ENCODE measurements at regions not wholly inside any gene's neighbourhood (a gene's known extent, or its start where the extent isn't known, plus 50 kb on each side); places are given as distances from the start of the nearest gene placed in this dataset.

DNA sequence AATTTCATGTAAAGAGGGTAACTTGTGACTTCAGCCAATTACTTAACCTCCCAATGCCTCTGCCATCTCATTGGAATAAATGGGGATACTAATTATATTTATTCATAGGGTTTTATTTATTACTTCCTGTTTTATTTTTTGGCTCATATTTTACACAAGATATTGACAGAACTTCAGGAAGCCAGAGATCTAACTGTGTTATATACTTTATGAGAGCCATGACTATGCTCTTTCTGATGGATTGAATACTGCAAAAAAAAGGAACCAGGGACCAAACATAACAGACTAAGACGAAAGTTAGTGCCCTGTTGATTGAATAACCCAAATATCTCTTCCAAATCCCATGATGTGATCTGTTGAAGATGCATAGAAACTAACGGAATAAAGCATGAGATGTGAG lies 243.3 kb upstream of the STARD13 start:
- Histone ChIP-seq H3K4me3 (ENCODE audit: low read depth in 1 of 5, low read length in 5 of 5) (no peak overlapping the region), H3K36me3 (ENCODE audit: control insufficient read depth in 5 of 5, insufficient read depth in 5 of 5, low read length in 5 of 5) (no peaks in the 10 kb centered on the region), H3K4me1 (ENCODE audit: control insufficient read depth in 5 of 5, insufficient read depth in 5 of 5, low read length in 5 of 5) (peaks cover 0 to 7% (median 0%) of the 10 kb centered on the region in 5 donors), H3K27me3 (ENCODE audit: control insufficient read depth in 5 of 5, insufficient read depth in 4 of 5, low read length in 5 of 5) (no peaks in the 10 kb centered on the region), H3K27ac (ENCODE audit: low read depth, low read length) (no peak overlapping the region), H3K9ac (ENCODE audit: low read length in 5 of 5) (no peak overlapping the region), H3K9me3 (ENCODE audit: control insufficient read depth in 5 of 5, low read length in 5 of 5) (no peaks in the 10 kb centered on the region)

DNA sequence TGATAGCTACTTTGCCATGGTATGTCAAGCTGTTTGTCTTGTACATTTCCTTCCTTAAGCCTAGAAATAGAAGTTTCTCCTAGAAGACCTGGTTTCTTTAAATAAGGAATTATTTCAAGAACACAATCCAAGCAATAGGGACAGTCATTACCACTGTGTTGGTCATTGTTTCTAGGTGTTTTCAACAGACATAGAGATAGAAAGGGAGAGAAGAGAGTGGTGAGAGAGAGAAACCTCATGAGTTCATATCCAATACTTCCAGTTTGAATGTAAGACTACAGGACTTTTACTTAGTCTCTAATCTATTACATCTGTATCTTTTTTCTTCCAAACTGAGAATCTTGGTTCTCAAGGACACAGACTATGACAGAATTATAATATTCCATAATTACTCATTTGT lies 245.9 kb upstream of the STARD13 start:
- Histone ChIP-seq H3K4me3 (ENCODE audit: low read depth in 1 of 5, low read length in 5 of 5) (no peak overlapping the region), H3K36me3 (ENCODE audit: control insufficient read depth in 5 of 5, insufficient read depth in 5 of 5, low read length in 5 of 5) (no peaks in the 10 kb centered on the region), H3K27ac (ENCODE audit: low read depth, low read length) (no peak overlapping the region), H3K9me3 (ENCODE audit: control insufficient read depth in 5 of 5, low read length in 5 of 5) (no peaks in the 10 kb centered on the region), H3K4me1 (ENCODE audit: control insufficient read depth in 5 of 5, insufficient read depth in 5 of 5, low read length in 5 of 5) (no peaks in the 10 kb centered on the region), H3K27me3 (ENCODE audit: control insufficient read depth in 5 of 5, insufficient read depth in 4 of 5, low read length in 5 of 5) (no peaks in the 10 kb centered on the region), H3K9ac (ENCODE audit: low read length in 5 of 5) (no peak overlapping the region)

DNA sequence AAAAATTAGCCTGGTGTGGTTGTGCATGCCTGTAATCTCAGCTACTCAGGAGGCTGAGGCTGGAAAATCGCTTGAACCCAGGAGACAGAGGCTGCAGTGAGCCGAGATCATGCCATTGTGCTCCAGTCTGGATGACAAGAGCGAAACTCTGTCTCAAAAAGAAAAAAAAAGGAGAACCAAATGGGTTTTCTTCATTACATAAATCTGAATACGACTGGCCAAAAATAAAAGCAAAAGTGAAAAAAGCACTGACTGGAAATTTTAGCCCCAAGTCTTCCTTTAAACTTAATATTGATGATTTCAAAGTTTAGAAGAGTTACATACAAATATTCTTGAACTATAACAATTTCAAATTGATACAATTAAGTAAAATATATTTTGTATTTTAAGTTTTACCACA lies 249.5 kb upstream of the STARD13 start:
- no peak overlapping the region for H3K27ac ChIP-seq (ENCODE audit: low read depth, low read length)
- no peak overlapping the region for H3K4me3 ChIP-seq (ENCODE audit: low read depth in 1 of 5, low read length in 5 of 5)
- H3K9me3 ChIP-seq (ENCODE audit: control insufficient read depth in 5 of 5, low read length in 5 of 5), result no peaks in the 10 kb centered on the region
- H3K36me3 ChIP-seq (ENCODE audit: control insufficient read depth in 5 of 5, insufficient read depth in 5 of 5, low read length in 5 of 5), result no peaks in the 10 kb centered on the region
- no peak overlapping the region for H3K9ac ChIP-seq (ENCODE audit: low read length in 5 of 5)
- no peaks in the 10 kb centered on the region for H3K27me3 ChIP-seq (ENCODE audit: control insufficient read depth in 5 of 5, insufficient read depth in 4 of 5, low read length in 5 of 5)
- peaks cover 0 to 4% (median 0%) of the 10 kb centered on the region in 5 donors for H3K4me1 ChIP-seq (ENCODE audit: control insufficient read depth in 5 of 5, insufficient read depth in 5 of 5, low read length in 5 of 5)

DNA sequence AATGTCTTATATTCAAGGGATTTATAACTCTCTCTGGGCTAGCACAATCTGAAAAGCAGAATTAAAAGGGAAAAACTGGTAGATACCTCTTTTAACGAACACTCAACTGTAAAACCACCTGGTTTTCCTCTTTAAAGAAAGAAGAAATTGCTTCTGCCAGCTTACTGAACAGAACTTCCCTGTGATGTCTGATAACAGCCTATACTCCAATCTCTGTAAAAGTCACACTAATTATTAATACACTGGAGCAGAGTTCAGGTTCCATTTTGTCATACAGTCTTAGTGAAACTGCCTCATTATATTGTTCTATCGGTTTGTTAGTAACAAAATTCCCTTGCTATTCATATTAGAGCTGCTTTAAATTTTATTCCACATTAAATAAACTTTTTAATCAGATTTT lies 251.0 kb upstream of the STARD13 start:
- no peaks in the 10 kb centered on the region for H3K27me3 ChIP-seq (ENCODE audit: control insufficient read depth in 5 of 5, insufficient read depth in 4 of 5, low read length in 5 of 5)
- no peak overlapping the region for H3K4me3 ChIP-seq (ENCODE audit: low read depth in 1 of 5, low read length in 5 of 5)
- H3K9me3 ChIP-seq (ENCODE audit: control insufficient read depth in 5 of 5, low read length in 5 of 5), result no peaks in the 10 kb centered on the region
- no peaks in the 10 kb centered on the region for H3K36me3 ChIP-seq (ENCODE audit: control insufficient read depth in 5 of 5, insufficient read depth in 5 of 5, low read length in 5 of 5)
- H3K27ac ChIP-seq (ENCODE audit: low read depth, low read length), result no peak overlapping the region
- H3K4me1 ChIP-seq (ENCODE audit: control insufficient read depth in 5 of 5, insufficient read depth in 5 of 5, low read length in 5 of 5), result peaks cover 1 to 15% (median 10%) of the 10 kb centered on the region in 5 donors
- H3K9ac ChIP-seq (ENCODE audit: low read length in 5 of 5), result no peak overlapping the region

DNA sequence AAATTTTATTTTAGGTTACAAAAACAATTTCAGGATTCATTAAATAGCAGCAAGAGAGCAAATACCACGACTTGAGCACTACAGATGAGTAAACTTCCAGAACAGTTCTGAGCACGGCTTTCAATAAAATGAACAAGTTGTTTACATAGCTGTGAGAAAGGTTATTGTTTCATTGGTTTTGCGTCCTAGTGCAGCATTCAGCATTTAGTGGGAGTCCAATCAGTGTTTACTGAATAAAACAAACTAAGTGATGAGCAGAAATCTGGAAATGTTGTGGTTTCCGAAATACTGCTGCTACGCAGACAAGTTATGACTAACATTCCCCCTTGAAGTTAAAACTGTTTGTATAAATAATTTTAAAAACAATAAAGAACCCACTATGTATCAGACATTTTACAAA lies 251.5 kb upstream of the STARD13 start:
- H3K4me1 ChIP-seq (ENCODE audit: control insufficient read depth in 5 of 5, insufficient read depth in 5 of 5, low read length in 5 of 5), result peaks cover 1 to 19% (median 12%) of the 10 kb centered on the region in 5 donors
- H3K36me3 ChIP-seq (ENCODE audit: control insufficient read depth in 5 of 5, insufficient read depth in 5 of 5, low read length in 5 of 5), result no peaks in the 10 kb centered on the region
- no peaks in the 10 kb centered on the region for H3K9me3 ChIP-seq (ENCODE audit: control insufficient read depth in 5 of 5, low read length in 5 of 5)
- H3K4me3 ChIP-seq (ENCODE audit: low read depth in 1 of 5, low read length in 5 of 5), result no peak overlapping the region
- no peak overlapping the region for H3K9ac ChIP-seq (ENCODE audit: low read length in 5 of 5)
- H3K27me3 ChIP-seq (ENCODE audit: control insufficient read depth in 5 of 5, insufficient read depth in 4 of 5, low read length in 5 of 5), result no peaks in the 10 kb centered on the region
- no peak overlapping the region for H3K27ac ChIP-seq (ENCODE audit: low read depth, low read length)

DNA sequence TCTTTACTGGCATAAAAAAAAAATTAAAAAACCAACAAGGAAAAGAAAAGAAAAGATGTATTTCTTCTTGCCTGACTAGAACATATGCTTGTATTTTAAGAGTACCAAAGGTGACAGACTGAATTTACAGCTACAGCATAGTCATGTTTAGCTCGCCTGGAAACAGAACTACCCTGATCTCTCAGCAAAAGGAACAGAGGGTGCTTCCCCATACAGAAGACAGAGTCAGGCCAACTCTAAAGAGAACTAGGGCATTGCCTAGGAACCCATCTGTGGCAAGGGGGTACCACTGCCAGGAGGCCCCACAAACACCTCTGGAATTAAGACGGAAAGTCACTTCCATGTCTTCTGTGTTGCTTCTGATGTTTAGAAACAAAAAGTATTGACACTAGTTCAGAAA lies 252.1 kb upstream of the STARD13 start:
- Histone ChIP-seq H3K4me3 (ENCODE audit: low read depth in 1 of 5, low read length in 5 of 5) (no peak overlapping the region), H3K9me3 (ENCODE audit: control insufficient read depth in 5 of 5, low read length in 5 of 5) (no peaks in the 10 kb centered on the region), H3K9ac (ENCODE audit: low read length in 5 of 5) (no peak overlapping the region), H3K36me3 (ENCODE audit: control insufficient read depth in 5 of 5, insufficient read depth in 5 of 5, low read length in 5 of 5) (no peaks in the 10 kb centered on the region), H3K27me3 (ENCODE audit: control insufficient read depth in 5 of 5, insufficient read depth in 4 of 5, low read length in 5 of 5) (no peaks in the 10 kb centered on the region), H3K4me1 (ENCODE audit: control insufficient read depth in 5 of 5, insufficient read depth in 5 of 5, low read length in 5 of 5) (peaks cover 1 to 19% (median 12%) of the 10 kb centered on the region in 5 donors), H3K27ac (ENCODE audit: low read depth, low read length) (peak overlapping the region; percentile 17)

DNA sequence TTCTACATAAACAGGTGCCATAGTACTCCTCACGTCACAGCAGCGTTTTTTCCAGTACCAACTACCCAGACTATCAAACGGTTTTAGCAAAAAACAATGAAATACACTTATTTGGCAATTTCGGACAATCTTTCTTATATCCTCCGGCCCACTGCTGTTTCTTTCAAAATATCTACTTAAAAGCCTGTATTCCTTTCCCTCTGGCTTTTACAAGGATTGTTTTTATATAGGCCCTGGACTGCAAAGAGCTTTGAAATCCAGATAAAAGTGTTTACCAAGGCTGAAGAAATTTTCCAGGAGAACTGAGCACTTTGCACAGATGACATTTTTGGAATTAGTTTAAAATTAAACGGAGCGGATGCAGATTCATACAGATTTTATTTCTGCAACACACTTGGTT lies 255.9 kb upstream of the STARD13 start:
- H3K9me3 ChIP-seq (ENCODE audit: control insufficient read depth in 5 of 5, low read length in 5 of 5), result no peaks in the 10 kb centered on the region
- peak overlapping the region in 4 of 5 donors; percentile 87 to 97 (median 90) for H3K9ac ChIP-seq (ENCODE audit: low read length in 5 of 5)
- peak overlapping the region; percentile 99 for H3K27ac ChIP-seq (ENCODE audit: low read depth, low read length)
- H3K4me1 ChIP-seq (ENCODE audit: control insufficient read depth in 5 of 5, insufficient read depth in 5 of 5, low read length in 5 of 5), result peaks cover 1 to 32% (median 24%) of the 10 kb centered on the region in 5 donors
- no peaks in the 10 kb centered on the region for H3K27me3 ChIP-seq (ENCODE audit: control insufficient read depth in 5 of 5, insufficient read depth in 4 of 5, low read length in 5 of 5)
- H3K36me3 ChIP-seq (ENCODE audit: control insufficient read depth in 5 of 5, insufficient read depth in 5 of 5, low read length in 5 of 5), result no peaks in the 10 kb centered on the region
- peak overlapping the region; percentile 17 to 78 (median 62) for H3K4me3 ChIP-seq (ENCODE audit: low read depth in 1 of 5, low read length in 5 of 5)

DNA sequence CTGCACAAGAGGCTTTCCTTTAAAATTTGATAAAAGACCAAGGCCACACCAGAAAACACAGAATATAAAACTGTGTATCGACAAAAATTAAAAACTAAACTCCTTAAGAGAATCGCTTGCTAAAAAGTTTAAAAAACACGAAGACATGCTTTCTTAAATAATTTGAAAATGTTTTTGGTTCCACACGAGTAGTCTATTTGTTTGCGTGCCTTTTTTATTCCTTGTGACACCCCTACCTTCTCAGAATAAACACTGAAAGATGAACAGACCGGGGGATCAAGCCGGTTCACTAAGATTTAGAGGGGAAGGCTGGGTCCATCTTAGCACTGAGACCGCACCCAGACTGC lies 256.4 kb upstream of the STARD13 start:
- H3K4me1 ChIP-seq (ENCODE audit: control insufficient read depth in 5 of 5, insufficient read depth in 5 of 5, low read length in 5 of 5), result peaks cover 1 to 32% (median 24%) of the 10 kb centered on the region in 5 donors
- H3K9ac ChIP-seq (ENCODE audit: low read length in 5 of 5), result peak overlapping the region; percentile 84 to 97 (median 90)
- peak overlapping the region; percentile 62 to 78 (median 67) for H3K4me3 ChIP-seq (ENCODE audit: low read depth in 1 of 5, low read length in 5 of 5)
- peak overlapping the region; percentile 99 for H3K27ac ChIP-seq (ENCODE audit: low read depth, low read length)
- H3K27me3 ChIP-seq (ENCODE audit: control insufficient read depth in 5 of 5, insufficient read depth in 4 of 5, low read length in 5 of 5), result no peaks in the 10 kb centered on the region
- H3K36me3 ChIP-seq (ENCODE audit: control insufficient read depth in 5 of 5, insufficient read depth in 5 of 5, low read length in 5 of 5), result no peaks in the 10 kb centered on the region
- no peaks in the 10 kb centered on the region for H3K9me3 ChIP-seq (ENCODE audit: control insufficient read depth in 5 of 5, low read length in 5 of 5)

DNA sequence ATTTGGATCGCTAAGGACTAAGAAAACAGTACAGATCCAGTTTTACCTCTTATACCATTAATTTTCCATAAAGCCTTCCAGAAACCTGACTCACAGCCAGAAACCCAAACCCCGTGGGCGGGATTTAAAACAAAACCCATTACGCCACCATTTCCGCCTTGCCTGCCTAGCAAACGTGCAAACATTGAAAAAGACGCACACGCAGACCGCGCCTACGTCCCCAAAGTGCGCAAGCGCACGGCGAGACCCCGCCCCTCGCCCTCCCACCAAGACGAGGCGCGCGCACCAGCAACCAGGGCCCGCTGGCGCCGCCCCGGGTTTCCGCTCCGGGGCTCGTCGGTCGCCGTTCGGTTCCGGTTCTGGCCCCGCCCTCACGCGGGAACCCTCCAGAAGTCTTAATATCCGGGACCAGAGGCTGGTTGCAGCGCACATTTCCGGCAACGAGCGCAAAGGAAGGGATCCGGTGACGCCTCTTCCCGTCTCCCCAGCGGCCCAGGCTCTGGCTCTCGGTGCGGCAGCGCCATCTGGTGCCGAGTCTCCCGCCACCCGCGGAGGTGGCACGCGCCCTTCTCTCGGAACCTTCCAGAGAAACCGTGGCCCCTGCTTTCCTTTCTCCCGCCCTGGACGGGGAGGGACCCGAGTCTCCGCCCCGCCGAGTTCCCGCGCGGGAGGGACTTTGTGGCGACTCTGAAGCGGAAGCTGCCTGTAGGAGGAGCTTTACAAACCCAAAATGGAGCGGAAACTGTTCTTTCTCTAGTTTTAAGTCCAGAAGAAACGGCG lies 256.9 kb upstream of the STARD13 start:
- Histone ChIP-seq H3K4me3 (ENCODE audit: low read depth in 1 of 5, low read length in 5 of 5) (peak overlapping the region; percentile 67 to 86 (median 75)), H3K9ac (ENCODE audit: low read length in 5 of 5) (peak overlapping the region; percentile 93 to 97 (median 96)), H3K4me1 (ENCODE audit: control insufficient read depth in 5 of 5, insufficient read depth in 5 of 5, low read length in 5 of 5) (peaks cover 1 to 30% (median 26%) of the 10 kb centered on the region in 5 donors), H3K27ac (ENCODE audit: low read depth, low read length) (peak overlapping the region; percentile 99), H3K9me3 (ENCODE audit: control insufficient read depth in 5 of 5, low read length in 5 of 5) (no peaks in the 10 kb centered on the region), H3K36me3 (ENCODE audit: control insufficient read depth in 5 of 5, insufficient read depth in 5 of 5, low read length in 5 of 5) (no peaks in the 10 kb centered on the region), H3K27me3 (ENCODE audit: control insufficient read depth in 5 of 5, insufficient read depth in 4 of 5, low read length in 5 of 5) (no peaks in the 10 kb centered on the region)

DNA sequence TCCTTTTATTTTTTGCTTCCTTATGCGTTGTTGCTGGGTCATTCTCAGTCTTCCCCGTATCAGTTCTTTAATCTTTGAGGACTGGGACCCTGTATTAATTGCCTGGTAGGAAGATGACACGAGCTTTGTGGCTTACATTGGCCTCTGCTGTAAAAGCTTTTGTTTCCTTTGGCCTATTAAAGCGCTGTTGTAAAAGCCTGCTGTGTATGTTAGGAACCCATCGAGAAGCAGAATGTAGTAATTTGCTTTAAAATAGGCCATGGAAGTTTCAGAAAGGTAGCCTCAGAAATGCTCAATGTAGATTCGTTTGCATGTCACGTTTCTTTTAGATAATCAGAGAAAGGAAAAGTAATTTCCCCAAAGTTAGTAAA lies 257.5 kb upstream of the STARD13 start:
- H3K27me3 ChIP-seq (ENCODE audit: control insufficient read depth in 5 of 5, insufficient read depth in 4 of 5, low read length in 5 of 5), result no peaks in the 10 kb centered on the region

More for the DNA sequence above, 257.5 kb upstream of the STARD13 start:
- no peaks in the 10 kb centered on the region for H3K9me3 ChIP-seq (ENCODE audit: control insufficient read depth in 5 of 5, low read length in 5 of 5)
- H3K9ac ChIP-seq (ENCODE audit: low read length in 5 of 5), result peak overlapping the region; percentile 92 to 97 (median 93)
- peaks cover 1 to 29% (median 27%) of the 10 kb centered on the region in 5 donors for H3K4me1 ChIP-seq (ENCODE audit: control insufficient read depth in 5 of 5, insufficient read depth in 5 of 5, low read length in 5 of 5)
- H3K4me3 ChIP-seq (ENCODE audit: low read depth in 1 of 5, low read length in 5 of 5), result peak overlapping the region; percentile 62 to 86 (median 72)
- H3K27ac ChIP-seq (ENCODE audit: low read depth, low read length), result peak overlapping the region; percentile 99
- no peaks in the 10 kb centered on the region for H3K36me3 ChIP-seq (ENCODE audit: control insufficient read depth in 5 of 5, insufficient read depth in 5 of 5, low read length in 5 of 5)

All from subcutaneous abdominal adipose tissue (tissue), 5 donors.